Psoas muscle (tissue), 7 donors: ENCODE measurements at regions not wholly inside any gene's neighbourhood (a gene's known extent, or its start where the extent isn't known, plus 50 kb on each side); places are given as distances from the start of the nearest gene placed in this dataset.

Source experiments
- ATAC-seq, 4 donors: fragments of 200-7000 bp; cut with Tn5 transposase; one replicate each; pipeline ENCODE4 v1.9.1; 2020; ENCODE audit warnings: moderate library complexity in 3 of 4, mild to moderate bottlenecking in 2 of 4
- DNase-seq, 2 donors: peaks; one replicate each; pipeline ENCODE4 v3.0.0-alpha.2; 2020
- H3K27ac ChIP-seq: fragments of 200-600 bp; one replicate; pipeline ENCODE4 v1.8.0; 2022
- H3K27me3 ChIP-seq, 3 donors: fragments of 200-600 bp in 1 of 3; one replicate each; pipeline versions ENCODE4 v1.6.1 to v1.8.0; 2013 to 2022; ENCODE audit warnings: low read length in 2 of 3, mild to moderate bottlenecking in 2 of 3, moderate library complexity in 1 of 3; ENCODE audit not compliant: insufficient read depth in 3 of 3
- H3K36me3 ChIP-seq, 2 donors: fragments of 200-600 bp in 1 of 2; one replicate each; pipeline versions ENCODE4 v1.6.1 to v1.8.0; 2013 to 2022; ENCODE audit warnings: low read depth in 1 of 2, mild to moderate bottlenecking in 1 of 2, moderate library complexity in 1 of 2; ENCODE audit not compliant: insufficient read depth in 1 of 2
- H3K4me1 ChIP-seq: fragments of 200-600 bp; one replicate; pipeline ENCODE4 v1.8.0; 2022
- H3K4me3 ChIP-seq: fragments of 200-600 bp; one replicate; pipeline ENCODE4 v1.8.0; 2022; ENCODE audit warnings: mild to moderate bottlenecking
- H3K9me3 ChIP-seq: fragments of 200-600 bp; one replicate; pipeline ENCODE4 v1.8.0; 2022
- CTCF ChIP-seq: fragments of 200-600 bp; IDR thresholded peaks from one replicate; pipeline ENCODE4 v1.8.0; 2022; ENCODE audit warnings: antibody characterized with exemption
- WGBS, 3 donors: extraction: QIAGEN DNeasy Blood & Tissue Kit; methylation state at CpG; one replicate each; pipeline versions ENCODE4 v1.1.6 to v1.1.7; 2013; 5-methylcytosine and 5-hydroxymethylcytosine counted together
- intact Hi-C, 2 donors: fragments of 100-400 bp; cut with DNase I; formaldehyde crosslinking; loops; one replicate each; pipeline versions ENCODE4 v1.11.0 to v1.14.2; 2022
- donor health status: healthy with polysubstance abuse.
- donor health status: DM: no; HTN: no; CAD: no; lungs with moderate emphysema.
- donor health status: Bipolar disorder and iron deficiency.
- donor health status: healthy.
- donor health status: DM: yes; HTN: yes; CAD: no.
- donor health status: DM: no; HTN: no; CAD: no.
- donor health status: DM: yes; HTN: yes; CAD: no.

GRCh38 chr12:65656891-65657351 is 167.4 kb upstream of the HMGA2 start:
- H3K27ac ChIP-seq = no peak overlapping the region

GRCh38 chr12:65657635-65658034 is 166.6 kb upstream of the HMGA2 start:
- Histone ChIP-seq H3K27me3 (no peaks in the 10 kb centered on the region), H3K4me1 (no peaks in the 10 kb centered on the region), H3K27ac (no peak overlapping the region), H3K36me3 (no peaks in the 10 kb centered on the region), H3K4me3 (no peak overlapping the region), H3K9me3 (no peaks in the 10 kb centered on the region)
- TF ChIP-seq CTCF = no peak
- no peak for ATAC-seq
- 30 to 35% (median 32%) methylated on average over 1 of the region's 1 CpG for WGBS, 3 donors
- no peak for DNase-seq
- intact Hi-C loops = no loop called here

More at GRCh38 chr12:65656891-65657351, 167.4 kb upstream of the HMGA2 start:
- intact Hi-C loops = no loop called here
- H3K4me3 ChIP-seq = no peak overlapping the region
- H3K36me3 ChIP-seq = no peaks in the 10 kb centered on the region
- no peak for TF ChIP-seq CTCF
- DNase-seq (no peak), ATAC-seq (no peak)
- WGBS, 3 donors = 68 to 72% (median 69%) methylated on average over 3 of the region's 3 CpGs
- H3K27me3 ChIP-seq = no peaks in the 10 kb centered on the region
- no peaks in the 10 kb centered on the region for H3K9me3 ChIP-seq
- H3K4me1 ChIP-seq = no peaks in the 10 kb centered on the region

- 93 to 98% (median 96%) methylated on average over 2 of the region's 2 CpGs for WGBS, 3 donors
- TF ChIP-seq CTCF = no peak
- Histone ChIP-seq H3K36me3 (no peaks in the 10 kb centered on the region), H3K9me3 (no peaks in the 10 kb centered on the region), H3K4me1 (no peaks in the 10 kb centered on the region), H3K27ac (no peak overlapping the region), H3K4me3 (no peak overlapping the region), H3K27me3 (no peaks in the 10 kb centered on the region)
- intact Hi-C loops = no loop called here
- ATAC-seq = no peak
- DNase-seq = no peak
These were observed 165.9 kb upstream of the HMGA2 start for GRCh38 chr12:65658360-65658759.

- intact Hi-C loops = no loop called here
- peaks cover 0 to 4% (median 0%) of the 10 kb centered on the region in 3 donors for H3K27me3 ChIP-seq
- H3K36me3 ChIP-seq = no peaks in the 10 kb centered on the region
- 68 to 78% (median 71%) methylated on average over 1 of the region's 1 CpG for WGBS, 3 donors
- DNase-seq (no peak), ATAC-seq (no peak)
- no peak overlapping the region for H3K27ac ChIP-seq
- H3K4me3 ChIP-seq = no peak overlapping the region
- TF ChIP-seq CTCF = no peak
- no peaks in the 10 kb centered on the region for H3K4me1 ChIP-seq
- no peaks in the 10 kb centered on the region for H3K9me3 ChIP-seq
These were observed 164.6 kb upstream of the HMGA2 start for GRCh38 chr12:65659681-65660080.

- TF ChIP-seq CTCF = no peak
- 70 to 75% (median 71%) methylated on average over 4 of the region's 4 CpGs for WGBS, 3 donors
These were observed 164.2 kb upstream of the HMGA2 start for GRCh38 chr12:65660096-65660495.

More at GRCh38 chr12:65660096-65660495, 164.2 kb upstream of the HMGA2 start:
- DNase-seq (no peak), ATAC-seq (no peak)
- Histone ChIP-seq H3K9me3 (no peaks in the 10 kb centered on the region), H3K27ac (no peak overlapping the region), H3K36me3 (no peaks in the 10 kb centered on the region), H3K4me1 (no peaks in the 10 kb centered on the region), H3K27me3 (peaks cover 0 to 4% (median 0%) of the 10 kb centered on the region in 3 donors), H3K4me3 (no peak overlapping the region)
- intact Hi-C loops = no loop called here
